ENCODE measurements at regions not wholly inside any gene's neighbourhood (a gene's known extent, or its start where the extent isn't known, plus 50 kb on each side); places are given as distances from the start of the nearest gene placed in this dataset.
"Not testable (repeated sequence)": the region's sequence is repeated elsewhere in the genome, so short reads cannot be mapped to it uniquely, and the experiment has no call there.

DNA sequence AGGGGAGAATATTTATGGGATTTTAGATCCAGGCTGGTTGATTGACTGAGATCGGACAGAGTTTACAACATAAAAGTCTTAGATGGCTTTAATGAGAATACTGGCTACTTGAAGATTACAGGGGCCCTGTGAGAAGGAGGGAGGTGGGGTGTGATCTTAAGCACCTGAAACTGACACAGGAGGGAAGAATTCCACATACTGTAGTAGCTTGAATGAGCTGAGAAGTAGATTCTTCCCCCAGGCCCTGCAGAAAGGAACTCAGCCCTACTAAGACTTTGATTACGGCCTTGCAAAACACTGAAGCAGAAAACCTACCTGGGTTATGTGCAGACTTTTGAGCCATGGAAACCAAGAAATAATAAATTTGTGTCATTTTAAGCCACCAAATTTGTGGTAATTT is 1062.9 kb upstream of the GYPC start:
- peaks cover 8% of the 10 kb centered on the region for H3K9me3 Mint-ChIP-seq
- no peaks in the 10 kb centered on the region for H3K27me3 Mint-ChIP-seq
- no peak overlapping the region for H3K27ac Mint-ChIP-seq
- no peak for DNase-seq
- POLR2A ChIA-PET: no interaction called here
- ATAC-seq (ENCODE audit: low read depth): no peak
- no peaks in the 10 kb centered on the region for H3K4me1 Mint-ChIP-seq
- H3K36me3 Mint-ChIP-seq: no peaks in the 10 kb centered on the region
- H3K4me3 Mint-ChIP-seq: no peak overlapping the region

DNA sequence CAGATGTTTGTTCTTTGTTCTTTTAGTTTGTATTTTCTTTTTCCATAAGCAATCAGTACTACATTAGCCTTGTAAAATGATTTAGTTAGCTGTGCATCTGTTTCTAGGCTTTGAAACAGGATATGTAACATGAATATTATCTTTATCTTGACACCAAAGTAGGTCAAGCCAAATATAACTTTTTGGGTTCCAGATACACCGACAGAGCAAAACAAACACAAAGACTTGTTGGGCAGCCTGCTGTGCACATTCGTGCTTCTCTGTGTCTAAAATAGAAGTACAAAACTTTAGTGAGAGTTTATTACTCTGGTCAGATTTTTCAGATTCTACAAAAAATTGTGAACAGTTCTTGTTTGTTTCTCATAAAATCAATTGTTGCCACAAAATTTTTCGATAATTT is 1059.3 kb upstream of the GYPC start:
- no peak overlapping the region for H3K4me3 Mint-ChIP-seq
- POLR2A ChIA-PET: no interaction called here

DNA sequence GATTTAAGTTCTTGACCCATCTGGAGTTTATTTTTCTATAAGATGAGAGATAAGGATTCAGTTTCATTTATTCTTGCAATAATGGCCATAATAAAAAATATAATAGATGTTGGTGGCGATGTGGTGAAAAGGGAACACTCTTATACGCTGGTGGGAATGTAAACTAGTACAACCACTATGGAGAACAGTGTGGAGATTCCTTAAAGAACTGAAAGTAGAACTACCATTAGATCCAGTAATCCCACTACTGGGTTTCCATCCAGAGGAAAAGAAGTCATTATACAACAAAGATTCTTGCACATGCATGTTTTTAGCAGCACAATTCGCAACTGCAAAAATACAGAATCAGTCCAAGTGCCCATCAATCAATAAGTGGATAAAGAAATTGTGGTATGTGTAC is 1040.5 kb upstream of the GYPC start:
- ATAC-seq (ENCODE audit: low read depth) (no peak), DNase-seq (no peak)
- POLR2A ChIA-PET: no interaction called here
- Mint-ChIP-seq H3K27me3 (no peaks in the 10 kb centered on the region), H3K27ac (no peak overlapping the region), H3K36me3 (no peaks in the 10 kb centered on the region), H3K4me1 (no peaks in the 10 kb centered on the region), H3K9me3 (peaks cover 2% of the 10 kb centered on the region), H3K4me3 (no peak overlapping the region)

More for the DNA sequence above, 1059.3 kb upstream of the GYPC start:
- no peak overlapping the region for H3K27ac Mint-ChIP-seq
- H3K9me3 Mint-ChIP-seq: peaks cover 2% of the 10 kb centered on the region
- H3K4me1 Mint-ChIP-seq: no peaks in the 10 kb centered on the region
- DNase-seq (no peak), ATAC-seq (ENCODE audit: low read depth) (no peak)
- no peaks in the 10 kb centered on the region for H3K36me3 Mint-ChIP-seq
- no peaks in the 10 kb centered on the region for H3K27me3 Mint-ChIP-seq

DNA sequence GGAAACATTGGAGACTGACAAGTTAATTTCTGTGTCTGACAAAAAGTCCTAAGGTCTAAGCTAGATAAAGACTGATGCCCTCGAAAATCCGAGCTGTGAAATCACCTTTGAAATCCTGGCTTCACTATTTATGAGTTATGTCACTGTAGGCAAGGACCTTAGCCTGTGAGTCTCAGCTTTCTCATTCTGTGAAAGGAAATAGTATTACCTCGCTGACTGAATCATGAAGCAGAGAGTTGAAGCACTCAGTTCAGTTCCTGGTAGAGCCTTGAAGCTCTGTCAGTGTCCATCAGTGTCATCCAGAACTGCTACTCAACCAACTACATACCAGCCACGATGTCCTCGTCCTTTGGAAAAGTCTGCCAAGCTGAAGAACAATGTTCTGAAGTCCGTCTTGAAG is 1025.6 kb upstream of the GYPC start:
- POLR2A ChIA-PET: no interaction called here
- DNase-seq: no peak
- Mint-ChIP-seq H3K9me3 (no peaks in the 10 kb centered on the region), H3K4me3 (no peak overlapping the region), H3K27ac (no peak overlapping the region), H3K4me1 (no peaks in the 10 kb centered on the region), H3K36me3 (no peaks in the 10 kb centered on the region), H3K27me3 (no peaks in the 10 kb centered on the region)
- no peak for ATAC-seq (ENCODE audit: low read depth)

DNA sequence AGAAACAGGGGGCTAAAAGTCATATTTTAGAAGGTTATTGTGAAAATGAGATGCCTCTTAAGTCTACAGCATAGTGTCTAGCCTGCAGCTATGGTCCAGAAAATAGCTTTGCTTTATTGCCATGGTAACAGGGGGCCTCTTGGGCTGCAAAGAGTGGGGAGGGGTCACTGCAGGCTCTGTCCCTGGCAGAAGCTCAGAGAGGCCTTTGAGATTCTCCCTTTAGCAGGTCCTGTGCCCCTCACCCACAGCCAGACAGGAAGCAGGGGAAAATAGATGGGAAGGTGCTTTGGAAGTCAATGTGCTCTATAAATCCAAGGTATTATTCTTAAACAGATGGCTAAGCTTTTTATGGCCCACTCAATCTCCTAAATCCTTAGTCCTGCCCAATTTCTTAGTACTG is 1021.3 kb upstream of the GYPC start:
- Mint-ChIP-seq H3K4me3 (no peak overlapping the region), H3K27ac (no peak overlapping the region), H3K9me3 (no peaks in the 10 kb centered on the region), H3K4me1 (no peaks in the 10 kb centered on the region), H3K36me3 (no peaks in the 10 kb centered on the region), H3K27me3 (no peaks in the 10 kb centered on the region)
- ATAC-seq (ENCODE audit: low read depth) (no peak), DNase-seq (no peak)
- POLR2A ChIA-PET: no interaction called here

DNA sequence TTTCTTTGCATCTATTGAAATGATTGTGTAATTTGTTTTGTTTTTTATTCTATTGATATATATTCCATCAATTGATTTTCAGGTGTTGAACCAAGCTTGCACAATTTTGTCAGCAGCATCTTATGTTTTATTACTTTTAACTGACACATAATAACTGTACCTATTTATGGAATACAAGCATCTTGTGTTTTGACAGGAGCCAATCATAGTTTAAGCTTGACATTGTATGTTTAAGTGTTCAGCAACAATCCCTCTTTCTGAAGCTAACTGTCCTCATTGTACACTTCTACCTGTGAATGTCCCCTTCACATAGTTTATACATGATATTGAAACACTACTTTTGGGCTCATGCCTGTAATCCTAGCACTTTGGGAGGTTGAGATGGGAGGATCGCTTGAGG is 1017.6 kb upstream of the GYPC start:
- Mint-ChIP-seq H3K9me3 (no peaks in the 10 kb centered on the region), H3K27ac (no peak overlapping the region), H3K4me3 (no peak overlapping the region), H3K36me3 (no peaks in the 10 kb centered on the region), H3K27me3 (no peaks in the 10 kb centered on the region), H3K4me1 (no peaks in the 10 kb centered on the region)
- ATAC-seq (ENCODE audit: low read depth) (no peak), DNase-seq (no peak)
- POLR2A ChIA-PET: no interaction called here

DNA sequence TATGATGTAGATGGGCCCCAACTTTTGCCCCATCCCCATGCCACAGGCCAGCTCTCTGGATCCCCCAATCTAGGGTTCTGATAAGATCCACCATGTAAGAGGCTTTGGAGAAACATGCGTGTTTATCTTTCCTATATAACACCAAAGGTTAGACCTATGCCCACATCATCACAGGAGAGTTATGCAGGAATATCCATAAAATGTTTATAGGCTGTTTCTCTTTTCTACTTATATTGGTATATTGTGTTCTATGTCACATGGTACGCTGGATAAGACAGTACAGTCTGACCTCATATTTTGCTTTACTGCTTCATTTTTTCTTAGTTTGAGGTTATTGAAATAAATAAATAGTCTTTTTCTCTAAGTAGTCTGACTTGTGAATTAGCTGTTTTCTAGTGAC is 1013.9 kb upstream of the GYPC start:
- Mint-ChIP-seq H3K27ac (no peak overlapping the region), H3K9me3 (no peaks in the 10 kb centered on the region), H3K4me3 (no peak overlapping the region), H3K36me3 (no peaks in the 10 kb centered on the region), H3K27me3 (no peaks in the 10 kb centered on the region), H3K4me1 (no peaks in the 10 kb centered on the region)
- no peak for ATAC-seq (ENCODE audit: low read depth)
- POLR2A ChIA-PET: no interaction called here
- DNase-seq: no peak

DNA sequence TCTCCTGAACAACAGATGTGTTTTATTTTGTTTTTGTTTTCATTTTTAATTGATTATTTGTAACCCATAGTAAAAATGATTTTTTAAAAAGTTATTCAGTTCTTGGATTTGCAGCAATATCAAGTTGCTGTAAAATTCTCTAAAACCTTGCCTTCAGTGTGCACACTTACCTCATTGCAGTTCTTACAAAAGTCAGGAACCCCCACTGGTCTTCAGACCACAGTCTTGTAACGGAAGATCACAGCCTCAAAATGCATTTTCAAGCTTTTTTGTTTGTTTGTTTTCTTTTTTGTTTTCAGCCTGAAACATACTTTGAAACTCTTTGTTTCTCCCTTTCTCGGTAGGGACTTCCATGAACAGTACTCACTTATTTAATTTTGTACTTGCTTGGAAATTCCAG is 1012.8 kb upstream of the GYPC start:
- Mint-ChIP-seq H3K36me3 (no peaks in the 10 kb centered on the region), H3K27ac (no peak overlapping the region), H3K9me3 (no peaks in the 10 kb centered on the region), H3K4me1 (no peaks in the 10 kb centered on the region), H3K4me3 (no peak overlapping the region), H3K27me3 (no peaks in the 10 kb centered on the region)
- DNase-seq (no peak), ATAC-seq (ENCODE audit: low read depth) (no peak)
- POLR2A ChIA-PET: no interaction called here

DNA sequence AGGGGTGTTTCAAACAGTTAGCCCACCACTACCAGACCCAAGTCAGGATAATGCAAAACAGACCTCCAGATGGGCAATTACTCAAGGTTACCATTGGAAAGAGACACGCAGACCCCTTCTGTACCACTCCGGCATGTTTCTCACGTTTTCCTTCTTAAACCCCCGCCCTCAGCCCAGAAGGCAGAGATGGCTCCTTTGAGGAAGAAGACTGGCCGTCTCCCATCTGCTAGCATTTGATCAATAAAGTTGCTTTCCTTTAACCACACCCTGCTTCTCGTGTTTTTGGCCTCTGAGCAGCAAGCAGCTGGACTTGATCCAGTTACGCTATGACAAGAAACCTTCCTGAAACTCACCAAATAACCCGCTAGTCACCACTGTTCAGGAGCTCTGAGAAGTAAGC is 1012.4 kb upstream of the GYPC start:
- no peak overlapping the region for H3K4me3 Mint-ChIP-seq

DNA sequence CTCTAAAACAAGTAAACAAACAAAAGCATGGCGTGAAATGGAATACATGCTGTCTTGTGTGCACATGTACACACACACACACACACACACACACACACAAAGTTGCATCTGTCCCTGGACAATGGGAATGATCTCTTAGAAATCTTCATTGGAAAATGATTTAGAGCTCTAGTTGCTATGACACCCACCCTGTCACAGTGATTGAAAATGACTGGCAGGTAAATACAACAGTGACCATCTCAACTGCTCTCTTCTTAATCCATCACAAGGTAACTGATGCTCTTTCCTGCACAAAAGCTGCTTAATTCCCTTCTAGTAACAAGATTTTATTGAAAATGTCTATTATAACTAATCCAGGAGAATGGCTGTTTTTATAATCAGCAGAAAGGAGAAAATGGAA is 1011.7 kb upstream of the GYPC start:
- no peak overlapping the region for H3K27ac Mint-ChIP-seq
- H3K9me3 Mint-ChIP-seq: no peaks in the 10 kb centered on the region
- DNase-seq (no peak), ATAC-seq (ENCODE audit: low read depth) (no peak)
- H3K4me3 Mint-ChIP-seq: no peak overlapping the region
- no peaks in the 10 kb centered on the region for H3K4me1 Mint-ChIP-seq
- H3K27me3 Mint-ChIP-seq: no peaks in the 10 kb centered on the region
- POLR2A ChIA-PET: no interaction called here
- H3K36me3 Mint-ChIP-seq: no peaks in the 10 kb centered on the region

More for the DNA sequence above, 1012.4 kb upstream of the GYPC start:
- H3K27me3 Mint-ChIP-seq: no peaks in the 10 kb centered on the region
- no peaks in the 10 kb centered on the region for H3K36me3 Mint-ChIP-seq
- POLR2A ChIA-PET: no interaction called here
- ATAC-seq (ENCODE audit: low read depth): no peak
- no peaks in the 10 kb centered on the region for H3K4me1 Mint-ChIP-seq
- DNase-seq: no peak
- H3K9me3 Mint-ChIP-seq: no peaks in the 10 kb centered on the region
- H3K27ac Mint-ChIP-seq: no peak overlapping the region

DNA sequence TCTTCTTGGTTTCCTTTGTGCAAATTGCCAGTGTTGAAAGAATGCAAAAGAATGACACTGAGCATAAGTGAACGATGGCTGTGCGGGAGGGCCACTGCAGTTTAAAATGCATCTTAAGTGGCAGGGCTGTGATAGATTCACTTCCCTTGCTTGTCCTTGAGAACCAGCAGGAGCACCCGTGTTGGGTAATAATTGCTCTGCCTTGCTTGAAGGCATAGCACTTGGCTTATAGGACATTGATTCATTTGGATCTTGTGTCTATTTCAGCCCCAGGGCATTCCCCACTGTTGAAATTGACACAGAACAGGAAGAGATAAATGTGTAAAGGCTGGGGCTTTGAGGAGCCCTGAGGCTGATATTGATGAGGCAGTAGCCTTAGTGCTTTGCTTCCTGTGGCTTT is 1003.7 kb upstream of the GYPC start:
- DNase-seq (no peak), ATAC-seq (ENCODE audit: low read depth) (no peak)
- no peak overlapping the region for H3K4me3 Mint-ChIP-seq
- POLR2A ChIA-PET: no interaction called here
- no peaks in the 10 kb centered on the region for H3K4me1 Mint-ChIP-seq
- H3K27ac Mint-ChIP-seq: no peak overlapping the region
- no peaks in the 10 kb centered on the region for H3K27me3 Mint-ChIP-seq
- peaks cover 4% of the 10 kb centered on the region for H3K9me3 Mint-ChIP-seq
- no peaks in the 10 kb centered on the region for H3K36me3 Mint-ChIP-seq

DNA sequence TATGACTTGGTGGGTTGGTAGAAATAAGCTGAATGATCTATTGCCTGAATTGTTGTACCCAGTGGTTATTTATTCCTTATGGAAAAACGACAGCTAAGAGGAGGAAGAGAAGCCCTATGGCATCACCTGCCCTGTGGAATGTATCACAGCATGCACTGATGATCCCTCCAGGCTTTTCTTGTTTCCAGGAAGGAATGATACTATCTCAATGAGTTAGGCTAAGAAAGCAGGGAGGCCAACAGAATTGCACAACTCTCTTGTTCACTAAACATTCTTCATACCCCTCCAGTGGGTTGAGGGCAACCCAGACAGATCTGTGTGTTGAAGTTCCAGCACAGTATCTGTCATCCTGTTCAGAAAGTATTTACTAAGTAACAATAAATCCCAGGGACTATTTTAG is 1001.7 kb upstream of the GYPC start:
- Mint-ChIP-seq H3K27me3 (no peaks in the 10 kb centered on the region), H3K4me3 (no peak overlapping the region), H3K36me3 (no peaks in the 10 kb centered on the region), H3K27ac (no peak overlapping the region), H3K4me1 (no peaks in the 10 kb centered on the region), H3K9me3 (peaks cover 4% of the 10 kb centered on the region)
- POLR2A ChIA-PET: no interaction called here
- ATAC-seq (ENCODE audit: low read depth) (no peak), DNase-seq (no peak)

DNA sequence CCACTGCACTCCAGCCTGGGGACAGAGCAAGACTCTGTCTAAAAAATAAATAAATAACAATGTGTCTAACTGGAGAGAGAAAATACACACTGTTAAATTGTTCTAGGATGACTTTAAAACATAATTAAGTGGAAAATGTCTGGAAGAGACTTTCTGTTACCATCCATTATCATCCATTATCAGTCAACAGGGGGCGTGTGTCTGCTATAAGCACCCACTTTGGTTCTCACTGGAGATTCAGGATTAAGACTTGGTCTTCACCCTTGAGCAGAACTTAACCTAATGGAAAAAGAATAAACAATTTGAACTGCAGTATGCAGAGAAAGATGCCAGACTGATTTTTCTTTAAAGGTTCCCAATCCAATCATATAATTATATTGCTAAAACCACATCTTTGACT is 999.8 kb upstream of the GYPC start:
- POLR2A ChIA-PET: no interaction called here
- no peaks in the 10 kb centered on the region for H3K27me3 Mint-ChIP-seq

DNA sequence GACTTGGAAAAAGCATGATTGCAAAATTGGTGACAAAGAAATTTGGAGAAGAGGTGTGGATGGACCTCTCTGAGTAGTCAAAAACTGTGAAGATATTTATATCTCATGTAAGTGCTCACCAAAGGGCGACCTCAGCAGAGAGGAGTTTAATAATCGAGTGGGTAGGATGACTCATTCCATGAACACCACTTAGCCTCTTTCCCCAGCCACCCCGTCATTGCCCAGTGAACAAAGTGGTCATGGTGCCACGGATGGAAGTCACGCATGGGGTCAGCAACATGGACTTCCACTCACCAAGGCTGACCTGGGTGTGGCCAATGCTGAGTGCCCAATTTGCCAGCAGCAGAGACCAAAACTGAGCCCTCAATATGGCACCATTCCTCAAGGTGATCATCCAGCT is 997.4 kb upstream of the GYPC start:
- POLR2A ChIA-PET: no interaction called here
- H3K36me3 Mint-ChIP-seq: no peaks in the 10 kb centered on the region
- ATAC-seq (ENCODE audit: low read depth): no peak
- peaks cover 4% of the 10 kb centered on the region for H3K9me3 Mint-ChIP-seq
- H3K4me1 Mint-ChIP-seq: no peaks in the 10 kb centered on the region
- no peaks in the 10 kb centered on the region for H3K27me3 Mint-ChIP-seq
- H3K27ac Mint-ChIP-seq: no peak overlapping the region
- no peak overlapping the region for H3K4me3 Mint-ChIP-seq
- DNase-seq: no peak

More for the DNA sequence above, 999.8 kb upstream of the GYPC start:
- ATAC-seq (ENCODE audit: low read depth) (no peak), DNase-seq (no peak)
- H3K27ac Mint-ChIP-seq: no peak overlapping the region
- H3K4me3 Mint-ChIP-seq: no peak overlapping the region
- no peaks in the 10 kb centered on the region for H3K4me1 Mint-ChIP-seq
- no peaks in the 10 kb centered on the region for H3K36me3 Mint-ChIP-seq
- peaks cover 4% of the 10 kb centered on the region for H3K9me3 Mint-ChIP-seq

DNA sequence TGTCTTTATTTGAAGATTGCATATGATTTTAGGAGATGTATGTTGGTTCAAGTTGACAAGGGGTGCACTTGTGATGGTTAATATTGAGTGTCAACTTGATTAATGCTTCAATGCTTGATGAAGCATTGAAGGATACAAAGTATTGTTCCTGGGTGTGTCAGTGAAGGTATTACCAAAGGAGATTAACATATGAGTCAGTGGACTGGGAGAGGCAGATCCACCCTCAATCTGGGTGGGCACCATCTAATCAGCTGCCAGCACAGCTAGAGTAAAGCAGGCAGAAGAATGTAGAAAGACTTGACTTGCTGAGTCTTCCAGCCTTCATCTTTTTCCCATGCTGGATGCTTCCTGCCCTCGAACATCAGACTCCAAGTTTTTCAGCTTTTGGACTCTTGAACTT is 995.6 kb upstream of the GYPC start:
- H3K9me3 Mint-ChIP-seq; H3K36me3 Mint-ChIP-seq; H3K27ac Mint-ChIP-seq; H3K4me3 Mint-ChIP-seq; H3K4me1 Mint-ChIP-seq; DNase-seq; POLR2A ChIA-PET; H3K27me3 Mint-ChIP-seq; ATAC-seq (ENCODE audit: low read depth): not testable (repeated sequence)

All from activated naive CD8-positive, alpha-beta T cell treated with anti-CD3 and anti-CD28 coated beads, Interleukin-2, amount 10 ng/mL, durations not matched to agents 7 days and 5 days (primary cell).